Adrenal gland (tissue), 9 donors: ENCODE measurements at regions not wholly inside any gene's neighbourhood (a gene's known extent, or its start where the extent isn't known, plus 50 kb on each side); places are given as distances from the start of the nearest gene placed in this dataset.
A peak's percentile ranks its signal among the peaks of the same experiment; 100 is the strongest.
"Not testable (repeated sequence)": the region's sequence is repeated elsewhere in the genome, so short reads cannot be mapped to it uniquely, and the experiment has no call there.

Experiments
- DNase-seq, 7 donors: peaks; one replicate each; pipeline ENCODE4 v3.0.0-alpha.2; 2019 to 2020
- H3K27ac ChIP-seq, 5 donors: fragments of 200-600 bp; sonication (generic) in 4 of 5; 1 replicate in 3 of 5; 2 replicates in 2 of 5; pipeline versions ENCODE4 v1.5.1 to v1.8.0; 2016 to 2020; ENCODE audit warnings: mild to moderate bottlenecking in 1 of 5
- H3K27me3 ChIP-seq: fragments of 200-600 bp; 2 replicates; pipeline ENCODE4 v1.8.0; 2021
- H3K36me3 ChIP-seq, 2 donors: fragments of 200-600 bp; replicated peaks in 1 of 2; 1 replicate in 1 of 2; 2 replicates in 1 of 2; pipeline versions ENCODE4 v1.5.1 to v1.8.0; 2018 to 2022
- H3K4me1 ChIP-seq, 2 donors: fragments of 200-600 bp; replicated peaks in 1 of 2; 1 replicate in 1 of 2; 2 replicates in 1 of 2; pipeline versions ENCODE4 v1.5.1 to v1.8.0; 2018 to 2021
- H3K4me3 ChIP-seq, 4 donors: fragments of 200-600 bp; sonication (generic) in 3 of 4; one replicate each; pipeline ENCODE4 v1.5.1; 2016 to 2018
- H3K9me3 ChIP-seq, 3 donors: fragments of 200-600 bp; sonication (generic) in 1 of 3; replicated peaks in 1 of 3; 1 replicate in 2 of 3; 2 replicates in 1 of 3; pipeline versions ENCODE4 v1.5.1 to v1.8.0; 2016 to 2021
- POLR2A ChIP-seq, 2 donors: fragments of 450-650 bp; IDR thresholded peaks; one replicate each; pipeline ENCODE4 v1.6.1; 2017; ENCODE audit warnings: antibody characterized with exemption in 2 of 2, mild to moderate bottlenecking in 2 of 2, moderate library complexity in 1 of 2
- WGBS, 4 donors: extraction: QIAGEN DNeasy Blood & Tissue Kit in 2 of 4; methylation state at CpG; one replicate each; pipeline versions ENCODE4 v1.1.5 to v1.1.7; 2013 to 2017; 5-methylcytosine and 5-hydroxymethylcytosine counted together
- intact Hi-C, 2 donors: fragments of 100-400 bp; cut with DNase I; formaldehyde crosslinking; loops; one replicate each; pipeline versions ENCODE4 v1.14.1 to v1.15.0; 2022 to 2023
- TF ChIP-seq, protein P1 (sequence below), 6 experiments: fragments of 450-650 bp in 4 of 6; fragments of 200-600 bp in 2 of 6; sonication (generic) in 1 of 6; IDR thresholded peaks; 1 replicate in 5 of 6; 2 replicates in 1 of 6; pipeline versions ENCODE4 v1.5.1 to v1.8.0; 2016 to 2021; ENCODE audit warnings: antibody characterized with exemption in 6 of 6, mild to moderate bottlenecking in 2 of 6, moderate library complexity in 1 of 6
- donor health status: healthy with polysubstance abuse.
- donor health status: Bipolar disorder and iron deficiency.
- donor health status: DM: yes; HTN: yes; CAD: no.
- donor health status: DM: no; HTN: no; CAD: no.
- donor health status: DM: no; HTN: no; CAD: no.

DNA sequence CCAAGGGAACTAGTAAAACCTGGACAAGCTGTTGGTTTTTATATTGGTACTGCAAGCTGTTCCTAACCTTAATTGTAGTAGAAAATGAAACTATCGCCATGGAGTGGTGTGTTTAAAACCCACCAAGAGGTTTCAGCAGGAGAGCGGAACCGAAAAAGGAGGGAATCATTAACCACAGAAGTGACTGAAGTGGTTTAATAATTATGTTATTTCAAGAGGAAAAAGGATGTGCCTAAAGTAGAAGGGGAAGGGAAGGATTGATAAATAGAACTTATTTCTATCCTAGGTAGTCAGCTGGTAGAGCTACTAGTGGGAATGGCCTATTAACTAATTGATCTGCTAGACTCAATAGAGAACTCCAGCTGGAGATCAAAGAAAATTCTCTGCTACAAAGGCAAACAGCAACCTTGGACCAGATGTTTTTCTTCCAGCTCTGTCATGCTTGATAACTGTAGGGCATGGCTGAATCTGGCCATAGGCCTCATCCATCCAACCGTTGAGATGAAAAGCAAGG is 91.8 kb downstream of the BAMBI start:
- intact Hi-C loops, result no loop called here
- Histone ChIP-seq H3K27me3 (no peaks in the 10 kb centered on the region), H3K9me3 (no peaks in the 10 kb centered on the region), H3K36me3 (no peaks in the 10 kb centered on the region), H3K4me1 (peaks cover 0 to 3% of the 10 kb centered on the region in 2 donors), H3K27ac (no peak overlapping the region), H3K4me3 (no peak overlapping the region)
- no peak for DNase-seq
- WGBS, 4 donors, result 56 to 70% (median 69%) methylated on average over 4 of the region's 4 CpGs
- TF ChIP-seq POLR2A (IDR thresholded peaks at IDR 0.05), result no peak
- TF ChIP-seq, protein P1, sequence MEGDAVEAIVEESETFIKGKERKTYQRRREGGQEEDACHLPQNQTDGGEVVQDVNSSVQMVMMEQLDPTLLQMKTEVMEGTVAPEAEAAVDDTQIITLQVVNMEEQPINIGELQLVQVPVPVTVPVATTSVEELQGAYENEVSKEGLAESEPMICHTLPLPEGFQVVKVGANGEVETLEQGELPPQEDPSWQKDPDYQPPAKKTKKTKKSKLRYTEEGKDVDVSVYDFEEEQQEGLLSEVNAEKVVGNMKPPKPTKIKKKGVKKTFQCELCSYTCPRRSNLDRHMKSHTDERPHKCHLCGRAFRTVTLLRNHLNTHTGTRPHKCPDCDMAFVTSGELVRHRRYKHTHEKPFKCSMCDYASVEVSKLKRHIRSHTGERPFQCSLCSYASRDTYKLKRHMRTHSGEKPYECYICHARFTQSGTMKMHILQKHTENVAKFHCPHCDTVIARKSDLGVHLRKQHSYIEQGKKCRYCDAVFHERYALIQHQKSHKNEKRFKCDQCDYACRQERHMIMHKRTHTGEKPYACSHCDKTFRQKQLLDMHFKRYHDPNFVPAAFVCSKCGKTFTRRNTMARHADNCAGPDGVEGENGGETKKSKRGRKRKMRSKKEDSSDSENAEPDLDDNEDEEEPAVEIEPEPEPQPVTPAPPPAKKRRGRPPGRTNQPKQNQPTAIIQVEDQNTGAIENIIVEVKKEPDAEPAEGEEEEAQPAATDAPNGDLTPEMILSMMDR (IDR thresholded peaks at IDR 0.05), result no peak

DNA sequence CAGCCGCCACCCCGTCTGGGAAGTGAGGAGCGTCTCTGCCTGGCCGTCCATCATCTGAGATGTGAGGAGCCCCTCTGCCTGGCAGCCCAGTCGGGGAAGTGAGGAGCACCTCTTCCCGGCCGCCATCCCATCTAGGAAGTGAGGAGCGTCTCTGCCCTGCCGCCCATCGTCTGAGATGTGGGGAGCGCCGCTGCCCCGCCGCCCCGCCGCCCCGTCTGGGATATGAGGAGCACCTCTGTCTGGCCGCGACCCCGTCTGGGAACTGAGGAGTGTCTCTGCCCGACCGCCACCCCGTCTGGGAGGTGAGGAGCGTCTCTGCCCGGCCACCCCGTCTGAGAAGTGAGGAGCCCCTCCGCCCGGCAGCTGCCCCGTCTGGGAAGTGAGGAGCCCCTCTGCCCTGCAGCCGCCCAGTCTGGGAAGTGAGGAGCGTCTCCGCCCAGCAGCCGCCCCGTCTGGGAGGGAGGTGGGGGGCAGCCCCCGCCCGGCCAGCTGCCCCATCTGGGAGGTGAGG is 94.3 kb downstream of the BAMBI start:
- H3K27me3 ChIP-seq, H3K4me3 ChIP-seq, intact Hi-C loops, H3K36me3 ChIP-seq, DNase-seq, H3K4me1 ChIP-seq, H3K9me3 ChIP-seq, H3K27ac ChIP-seq: not testable (repeated sequence)
- WGBS, 4 donors, result 98 to 99% (median 98%) methylated on average over 15 to 36 of the region's 36 CpGs; no CpG with 5 or more reads in 1 of the 4 donors

DNA sequence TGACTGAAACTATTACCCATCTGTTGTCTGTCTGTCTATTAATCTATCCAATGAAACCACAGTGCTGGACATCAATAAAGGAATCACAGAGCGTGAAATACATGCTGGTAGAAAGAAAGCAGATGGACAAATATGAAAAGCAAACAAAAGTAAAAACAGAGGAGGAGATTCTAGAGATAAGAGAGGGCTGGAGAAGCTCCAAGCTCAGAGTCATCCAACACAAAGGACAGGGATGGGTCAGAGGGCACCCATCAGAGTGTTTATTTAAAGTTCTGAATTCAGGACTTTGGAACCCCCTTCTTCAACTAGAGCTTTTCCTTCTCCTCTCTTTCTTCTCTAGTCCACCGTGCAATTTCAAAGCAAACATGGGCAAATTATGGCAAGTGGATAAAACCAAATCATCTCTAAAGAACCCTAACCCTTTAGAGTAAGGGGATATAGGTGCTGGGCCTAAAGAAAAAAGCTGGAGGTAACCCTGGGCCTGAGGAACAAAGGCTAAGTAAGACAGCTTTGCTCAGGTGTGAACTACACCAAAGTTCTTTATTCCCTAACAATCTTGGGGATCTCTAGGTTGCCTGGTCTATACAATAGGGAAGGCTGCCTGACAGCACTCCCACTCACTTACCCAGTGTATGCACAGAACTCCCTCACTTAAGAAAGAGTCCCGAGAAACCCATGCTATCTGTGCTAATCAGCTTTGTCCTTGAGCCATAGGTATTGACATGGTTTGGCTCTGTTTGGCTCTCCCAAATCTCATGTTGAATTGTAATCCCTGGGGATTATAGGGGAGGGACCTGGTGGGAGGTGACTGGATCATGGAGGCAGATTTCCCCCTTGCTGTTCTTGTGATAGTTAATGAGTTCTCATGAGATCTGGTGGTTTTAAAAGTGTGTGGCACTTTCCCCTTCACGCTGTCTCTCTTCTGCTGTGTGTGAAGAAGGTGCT is 97.0 kb downstream of the BAMBI start:
- peaks cover 0 to 7% of the 10 kb centered on the region in 2 donors for H3K4me1 ChIP-seq
- no peak for TF ChIP-seq POLR2A (IDR thresholded peaks at IDR 0.05)
- TF ChIP-seq, protein P1 (IDR thresholded peaks at IDR 0.05), result no peak
- no peaks in the 10 kb centered on the region for H3K9me3 ChIP-seq
- H3K27ac ChIP-seq, result no peak overlapping the region
- H3K27me3 ChIP-seq, result no peaks in the 10 kb centered on the region
- intact Hi-C loops, result no loop called here
- 58 to 68% (median 67%) methylated on average over 4 of the region's 4 CpGs for WGBS, 4 donors
- H3K4me3 ChIP-seq, result no peak overlapping the region
- no peaks in the 10 kb centered on the region for H3K36me3 ChIP-seq
- peak in 3 of 7 donors; percentile 29 to 46 (median 30) for DNase-seq

DNA sequence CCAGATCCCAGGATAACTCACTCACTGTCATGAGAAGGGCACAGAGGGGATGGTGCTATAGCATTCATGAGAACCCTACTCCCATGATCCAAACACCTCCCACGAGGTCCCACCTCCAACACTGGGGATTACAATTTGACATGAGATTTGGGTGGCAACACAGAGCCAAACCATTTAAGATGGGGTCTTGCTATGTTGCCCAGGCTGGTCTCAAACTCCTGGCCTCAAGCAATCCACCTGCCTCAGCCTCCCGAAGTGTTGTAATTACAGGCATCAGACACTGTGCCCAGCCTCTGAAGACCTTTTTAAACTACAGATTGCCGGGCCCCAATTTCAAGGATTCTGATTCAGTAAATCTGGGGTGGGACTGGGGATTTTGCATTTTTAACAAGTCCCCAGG is 98.5 kb downstream of the BAMBI start:
- TF ChIP-seq, protein P1 (IDR thresholded peaks at IDR 0.05), result no peak
- TF ChIP-seq POLR2A (IDR thresholded peaks at IDR 0.05), result no peak
- peaks cover 0 to 7% of the 10 kb centered on the region in 2 donors for H3K4me1 ChIP-seq
- no peak overlapping the region for H3K27ac ChIP-seq
- H3K9me3 ChIP-seq, result no peaks in the 10 kb centered on the region
- H3K27me3 ChIP-seq, result no peaks in the 10 kb centered on the region
- no peak overlapping the region for H3K4me3 ChIP-seq
- DNase-seq, result no peak
- 89 to 95% (median 94%) methylated on average over 3 of the region's 3 CpGs for WGBS, 4 donors
- H3K36me3 ChIP-seq, result no peaks in the 10 kb centered on the region
- intact Hi-C loops, result no loop called here
